Cardiac fibroblast (primary cell): ENCODE measurements at regions not wholly inside any gene's neighbourhood (a gene's known extent, or its start where the extent isn't known, plus 50 kb on each side); places are given as distances from the start of the nearest gene placed in this dataset.

ENCODE experiments used
- DNase-seq, 2 donors: peaks; one replicate each; pipeline versions ENCODE4 v3.0.0 to v3.0.0-alpha.2; 2010; ENCODE audit warnings: low read depth in 2 of 2
- H3K4me3 ChIP-seq, 2 donors: replicated peaks in 1 of 2; 1 replicate in 1 of 2; 2 replicates in 1 of 2; pipeline ENCODE4 v1.5.1; 2011; ENCODE audit warnings: low read depth in 2 of 2, low read length in 2 of 2, mild to moderate bottlenecking in 2 of 2, moderate library complexity in 1 of 2
- TF ChIP-seq, protein P1 (sequence below): IDR thresholded peaks from one replicate; pipeline ENCODE4 v1.5.1; 2011; ENCODE audit warnings: low read depth, mild to moderate bottlenecking, low read length, inconsistent platforms

DNA sequence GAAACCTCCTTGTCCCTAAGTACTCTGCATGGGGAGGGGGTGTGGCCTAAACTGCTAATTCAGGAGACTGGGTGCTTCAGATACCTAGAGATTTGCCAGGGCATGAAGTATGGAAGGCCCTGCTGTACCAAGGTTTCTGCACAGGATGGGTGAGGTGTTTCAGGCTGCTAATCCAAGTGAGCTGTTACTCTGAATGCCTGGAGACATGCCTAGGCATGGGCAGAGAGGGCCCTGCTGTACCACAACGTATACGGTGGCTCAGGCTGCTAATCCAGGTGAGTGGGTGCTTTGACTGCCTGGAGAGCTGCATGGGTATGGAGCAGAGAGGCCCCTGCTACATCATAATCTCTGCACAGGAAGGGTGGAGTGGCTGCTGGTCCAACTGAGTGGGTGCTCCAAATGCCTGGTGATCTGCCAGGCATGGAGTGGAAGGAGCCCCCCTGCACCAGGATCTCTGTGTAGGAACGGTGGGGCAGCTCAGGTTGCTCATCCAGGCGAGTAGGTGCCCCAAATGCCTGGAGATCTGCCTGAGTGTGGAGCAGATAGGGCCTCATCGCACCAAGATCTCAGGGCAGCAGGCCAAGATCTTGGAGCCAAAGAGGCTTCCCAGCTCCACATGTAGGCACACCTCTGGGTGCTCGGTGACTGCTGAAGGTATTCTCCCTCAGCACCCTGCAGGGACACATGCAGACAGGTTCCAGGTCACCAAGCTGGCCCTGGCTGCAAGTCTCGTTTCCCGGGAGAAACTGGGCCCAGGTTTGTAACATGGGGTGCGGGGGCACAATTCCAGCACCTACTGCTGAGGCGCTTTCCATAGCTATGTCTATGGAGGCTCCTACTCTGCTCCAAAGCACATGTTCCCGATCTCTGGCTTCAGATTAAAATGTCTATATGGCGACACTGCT, 252.5 kb upstream of the PLXNA2 start:
- no peak overlapping the region for H3K4me3 ChIP-seq
- no peak for DNase-seq
- TF ChIP-seq, protein P1, sequence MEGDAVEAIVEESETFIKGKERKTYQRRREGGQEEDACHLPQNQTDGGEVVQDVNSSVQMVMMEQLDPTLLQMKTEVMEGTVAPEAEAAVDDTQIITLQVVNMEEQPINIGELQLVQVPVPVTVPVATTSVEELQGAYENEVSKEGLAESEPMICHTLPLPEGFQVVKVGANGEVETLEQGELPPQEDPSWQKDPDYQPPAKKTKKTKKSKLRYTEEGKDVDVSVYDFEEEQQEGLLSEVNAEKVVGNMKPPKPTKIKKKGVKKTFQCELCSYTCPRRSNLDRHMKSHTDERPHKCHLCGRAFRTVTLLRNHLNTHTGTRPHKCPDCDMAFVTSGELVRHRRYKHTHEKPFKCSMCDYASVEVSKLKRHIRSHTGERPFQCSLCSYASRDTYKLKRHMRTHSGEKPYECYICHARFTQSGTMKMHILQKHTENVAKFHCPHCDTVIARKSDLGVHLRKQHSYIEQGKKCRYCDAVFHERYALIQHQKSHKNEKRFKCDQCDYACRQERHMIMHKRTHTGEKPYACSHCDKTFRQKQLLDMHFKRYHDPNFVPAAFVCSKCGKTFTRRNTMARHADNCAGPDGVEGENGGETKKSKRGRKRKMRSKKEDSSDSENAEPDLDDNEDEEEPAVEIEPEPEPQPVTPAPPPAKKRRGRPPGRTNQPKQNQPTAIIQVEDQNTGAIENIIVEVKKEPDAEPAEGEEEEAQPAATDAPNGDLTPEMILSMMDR = no peak

DNA sequence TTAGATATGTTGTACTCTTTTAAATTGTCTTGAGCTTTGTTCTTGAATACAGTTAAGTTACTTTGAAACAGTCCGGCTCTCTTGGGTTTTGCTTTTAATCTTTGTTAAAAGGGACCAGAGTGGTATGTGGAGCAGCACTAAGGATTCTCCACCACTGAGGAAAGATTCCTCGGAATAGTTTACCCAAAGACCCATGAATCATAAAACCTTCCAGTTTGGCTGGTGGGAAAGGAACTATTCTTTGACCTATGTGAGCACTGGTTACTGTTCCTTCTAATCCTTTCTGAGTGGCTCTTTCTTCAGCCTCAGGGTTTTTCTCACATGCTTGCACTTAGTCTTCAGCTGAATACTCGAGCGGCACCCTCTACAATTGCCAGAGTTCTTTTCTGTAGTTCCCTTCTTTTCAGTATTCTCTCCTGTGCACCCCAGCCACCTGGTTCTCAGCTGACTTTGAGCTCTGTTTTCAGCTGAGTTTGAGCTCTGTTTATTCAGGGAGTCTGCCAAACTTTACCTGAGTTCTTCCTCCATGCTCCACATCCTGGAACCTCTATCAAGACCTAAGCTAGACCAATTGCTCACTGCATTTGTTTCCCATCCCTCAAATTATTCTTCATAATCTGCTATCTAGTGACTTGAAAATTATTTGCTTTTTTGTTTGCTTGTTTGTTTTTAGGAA, 253.8 kb upstream of the PLXNA2 start:
- H3K4me3 ChIP-seq = no peak overlapping the region
- no peak for DNase-seq
- TF ChIP-seq, protein P1 = no peak

DNA sequence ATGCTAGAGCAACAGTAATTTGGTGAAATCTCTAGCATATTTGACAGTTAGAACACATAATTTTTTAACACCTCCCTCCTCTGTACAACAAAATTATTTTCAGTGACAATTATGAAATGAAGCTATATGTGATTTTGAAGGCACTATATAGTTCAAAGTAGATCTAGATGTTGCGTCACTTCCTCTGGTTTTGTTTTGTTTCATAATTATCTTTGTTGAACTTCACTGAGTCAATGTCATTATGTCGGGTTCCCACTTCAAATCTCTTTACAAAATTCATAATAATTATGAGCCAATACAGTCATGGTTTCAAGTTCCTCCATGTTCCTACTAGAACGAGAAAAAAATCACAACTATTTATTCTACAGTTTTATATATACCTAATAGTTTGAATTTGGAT, 254.8 kb upstream of the PLXNA2 start:
- no peak for DNase-seq
- TF ChIP-seq, protein P1 = no peak
- H3K4me3 ChIP-seq = no peak overlapping the region

DNA sequence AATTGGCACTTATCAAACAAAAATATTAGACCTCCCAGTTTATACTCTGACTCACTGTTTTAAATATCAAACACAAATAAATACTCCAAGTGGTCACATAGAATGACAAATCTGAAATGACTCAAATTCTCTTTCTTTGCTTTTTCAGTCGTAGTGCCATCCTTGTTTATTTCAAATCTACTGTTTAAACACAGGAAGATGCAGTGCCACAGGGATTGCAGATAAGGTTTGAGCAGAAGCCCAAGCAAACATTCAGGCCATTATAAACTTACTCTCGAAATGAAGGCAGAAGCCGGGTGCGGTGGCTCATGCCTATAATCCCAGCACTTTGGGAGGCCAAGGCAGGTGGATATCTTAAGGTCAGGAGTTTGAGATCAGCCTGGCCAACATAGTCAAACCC, 255.4 kb upstream of the PLXNA2 start:
- TF ChIP-seq, protein P1 = no peak
- no peak for DNase-seq
- no peak overlapping the region for H3K4me3 ChIP-seq

DNA sequence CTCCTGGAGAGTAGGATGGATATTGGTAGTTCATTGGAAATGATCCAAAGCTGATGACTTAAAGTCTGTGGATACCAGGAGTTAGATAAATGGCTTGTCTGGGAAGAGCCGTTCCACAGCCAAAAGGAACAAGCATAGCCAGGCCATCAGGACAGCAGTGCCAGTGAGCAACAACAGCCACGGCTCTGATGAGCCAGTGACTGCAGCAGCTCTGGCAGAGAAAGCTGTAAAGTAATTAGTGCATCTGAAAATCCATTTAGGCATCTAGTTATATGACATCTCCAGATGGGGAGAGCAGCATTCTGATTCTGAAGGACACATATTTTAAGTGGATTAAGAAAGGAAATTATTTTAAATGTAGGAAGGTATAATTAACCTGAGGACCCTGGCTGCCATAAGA, 256.2 kb upstream of the PLXNA2 start:
- DNase-seq = no peak
- no peak overlapping the region for H3K4me3 ChIP-seq
- TF ChIP-seq, protein P1 = no peak

DNA sequence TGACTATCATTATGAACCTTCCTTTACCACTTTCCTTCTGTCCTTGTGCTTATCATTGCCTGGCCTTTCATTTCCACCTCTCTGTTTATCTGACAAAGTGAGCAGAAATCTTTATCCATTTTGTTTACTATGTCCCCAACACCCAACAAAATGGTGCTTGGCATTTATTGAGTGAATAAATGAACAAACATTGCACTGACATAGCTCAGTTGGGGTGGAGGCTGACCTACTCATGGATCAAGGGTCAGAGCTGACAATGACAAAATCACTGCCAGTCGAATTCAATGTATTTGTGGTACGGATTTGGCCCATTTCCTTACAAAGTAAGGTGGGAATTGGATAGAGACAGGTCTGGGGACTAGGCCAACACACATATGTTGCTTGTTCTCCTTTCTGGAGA, 257.4 kb upstream of the PLXNA2 start:
- DNase-seq = no peak
- TF ChIP-seq, protein P1 = no peak
- no peak overlapping the region for H3K4me3 ChIP-seq
